PFSK-1 (cell line): ENCODE measurements at regions not wholly inside any gene's neighbourhood (a gene's known extent, or its start where the extent isn't known, plus 50 kb on each side); places are given as distances from the start of the nearest gene placed in this dataset.

Experiments used
- FOXP2 ChIP-seq: optimal IDR thresholded peaks from 2 replicates; pipeline ENCODE3; 2011; ENCODE audit warnings: borderline replicate concordance, control low read depth, inconsistent platforms; ENCODE audit not compliant: insufficient read depth; ENCODE audit errors: extremely low read length, extremely low read depth
- POLR2AphosphoS5 ChIP-seq: IDR thresholded peaks from 2 replicates; pipeline ENCODE4 v1.6.1; 2012; ENCODE audit warnings: low read depth, mild to moderate bottlenecking, control low read depth, low read length, moderate library complexity
- SIN3A ChIP-seq: IDR thresholded peaks from 2 replicates; pipeline ENCODE4 v1.6.1; 2012; ENCODE audit warnings: mild to moderate bottlenecking, low read length, moderate library complexity, borderline replicate concordance; ENCODE audit not compliant: insufficient read depth
- TAF1 ChIP-seq: IDR thresholded peaks from 2 replicates; pipeline ENCODE4 v1.6.1; 2012; ENCODE audit warnings: low read length, control low read depth, borderline replicate concordance; ENCODE audit not compliant: insufficient read depth
- TF ChIP-seq, protein P1 (sequence below), 2 experiments: IDR thresholded peaks; 2 replicates each; pipeline versions ENCODE4 v1.6.1 to v1.8.0; 2011 to 2012; ENCODE audit warnings: low read depth in 2 of 2, low read length in 2 of 2, control low read depth in 1 of 2, inconsistent platforms in 1 of 2, mild to moderate bottlenecking in 1 of 2, moderate library complexity in 1 of 2; ENCODE audit not compliant: insufficient read depth in 1 of 2

- TF ChIP-seq POLR2AphosphoS5 (no peak), SIN3A (no peak), TAF1 (no peak), FOXP2 (no peak)
- TF ChIP-seq, protein P1, sequence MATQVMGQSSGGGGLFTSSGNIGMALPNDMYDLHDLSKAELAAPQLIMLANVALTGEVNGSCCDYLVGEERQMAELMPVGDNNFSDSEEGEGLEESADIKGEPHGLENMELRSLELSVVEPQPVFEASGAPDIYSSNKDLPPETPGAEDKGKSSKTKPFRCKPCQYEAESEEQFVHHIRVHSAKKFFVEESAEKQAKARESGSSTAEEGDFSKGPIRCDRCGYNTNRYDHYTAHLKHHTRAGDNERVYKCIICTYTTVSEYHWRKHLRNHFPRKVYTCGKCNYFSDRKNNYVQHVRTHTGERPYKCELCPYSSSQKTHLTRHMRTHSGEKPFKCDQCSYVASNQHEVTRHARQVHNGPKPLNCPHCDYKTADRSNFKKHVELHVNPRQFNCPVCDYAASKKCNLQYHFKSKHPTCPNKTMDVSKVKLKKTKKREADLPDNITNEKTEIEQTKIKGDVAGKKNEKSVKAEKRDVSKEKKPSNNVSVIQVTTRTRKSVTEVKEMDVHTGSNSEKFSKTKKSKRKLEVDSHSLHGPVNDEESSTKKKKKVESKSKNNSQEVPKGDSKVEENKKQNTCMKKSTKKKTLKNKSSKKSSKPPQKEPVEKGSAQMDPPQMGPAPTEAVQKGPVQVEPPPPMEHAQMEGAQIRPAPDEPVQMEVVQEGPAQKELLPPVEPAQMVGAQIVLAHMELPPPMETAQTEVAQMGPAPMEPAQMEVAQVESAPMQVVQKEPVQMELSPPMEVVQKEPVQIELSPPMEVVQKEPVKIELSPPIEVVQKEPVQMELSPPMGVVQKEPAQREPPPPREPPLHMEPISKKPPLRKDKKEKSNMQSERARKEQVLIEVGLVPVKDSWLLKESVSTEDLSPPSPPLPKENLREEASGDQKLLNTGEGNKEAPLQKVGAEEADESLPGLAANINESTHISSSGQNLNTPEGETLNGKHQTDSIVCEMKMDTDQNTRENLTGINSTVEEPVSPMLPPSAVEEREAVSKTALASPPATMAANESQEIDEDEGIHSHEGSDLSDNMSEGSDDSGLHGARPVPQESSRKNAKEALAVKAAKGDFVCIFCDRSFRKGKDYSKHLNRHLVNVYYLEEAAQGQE (IDR thresholded peaks at IDR 0.05; ENCODE audit: insufficient read depth in 1 of 2, low read depth in 2 of 2, low read length in 2 of 2), result no peak
These were observed 780.8 kb upstream of the GCFC2 start for GRCh38 chr2:76491503-76491902.

GRCh38 chr2:76478266-76479035, 767.7 kb upstream of the GCFC2 start:
- TF ChIP-seq POLR2AphosphoS5 (no peak), SIN3A (no peak), FOXP2 (no peak), TAF1 (no peak)
- TF ChIP-seq, protein P1 (IDR thresholded peaks at IDR 0.05; ENCODE audit: insufficient read depth in 1 of 2, low read depth in 2 of 2, low read length in 2 of 2), result no peak

GRCh38 chr2:76472946-76473345, 762.2 kb upstream of the GCFC2 start:
- TF ChIP-seq FOXP2 (no peak), SIN3A (no peak), TAF1 (no peak)
- TF ChIP-seq, protein P1 (IDR thresholded peaks at IDR 0.05; ENCODE audit: insufficient read depth in 1 of 2, low read depth in 2 of 2, low read length in 2 of 2), result no peak

- TF ChIP-seq FOXP2 (no peak), POLR2AphosphoS5 (no peak), TAF1 (no peak), SIN3A (no peak)
- TF ChIP-seq, protein P1 (IDR thresholded peaks at IDR 0.05; ENCODE audit: insufficient read depth in 1 of 2, low read depth in 2 of 2, low read length in 2 of 2), result no peak
These were observed 758.4 kb upstream of the GCFC2 start for GRCh38 chr2:76469066-76469465.

DNA sequence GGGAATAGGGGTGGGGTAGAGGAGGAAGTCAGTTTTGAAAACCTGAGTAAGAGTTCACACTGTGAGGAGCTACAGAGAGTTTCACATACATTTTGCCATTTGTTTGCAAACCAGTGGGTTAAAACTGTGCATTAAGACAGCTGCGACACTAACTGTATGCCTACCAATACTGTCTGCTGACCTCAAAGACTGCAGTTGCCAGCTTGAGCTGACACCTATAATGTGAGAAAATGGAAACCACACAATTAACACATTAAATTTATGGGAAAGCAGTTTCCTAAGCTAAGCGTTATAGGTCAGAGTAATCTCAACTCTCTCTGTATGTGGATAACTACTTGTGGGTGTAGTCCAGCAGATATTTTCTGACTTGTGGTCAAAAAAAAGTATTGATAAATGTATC, 756.6 kb upstream of the GCFC2 start:
- TF ChIP-seq, protein P1 (IDR thresholded peaks at IDR 0.05; ENCODE audit: insufficient read depth in 1 of 2, low read depth in 2 of 2, low read length in 2 of 2), result no peak
- TF ChIP-seq SIN3A (no peak), POLR2AphosphoS5 (no peak), TAF1 (no peak)
